ENCODE measurements at regions not wholly inside any gene's neighbourhood (a gene's known extent, or its start where the extent isn't known, plus 50 kb on each side); places are given as distances from the start of the nearest gene placed in this dataset.

GRCh38 chr2:103232865-103233264 is 471.0 kb downstream of the TMEM182 start:
- no peaks in the 10 kb centered on the region for H3K36me3 ChIP-seq (ENCODE audit: insufficient read depth, low read depth, low read length)
- H3K27ac ChIP-seq (ENCODE audit: low read length) = no peak overlapping the region
- H3K27me3 ChIP-seq (ENCODE audit: insufficient read depth, low read length) = no peaks in the 10 kb centered on the region
- H3K9ac ChIP-seq (ENCODE audit: low read depth, low read length) = no peak overlapping the region
- no peaks in the 10 kb centered on the region for H3K4me1 ChIP-seq (ENCODE audit: insufficient read depth, low read length)
- H3K4me3 ChIP-seq (ENCODE audit: low read length) = no peak overlapping the region
- H3K9me3 ChIP-seq (ENCODE audit: insufficient read depth, low read depth, low read length) = no peaks in the 10 kb centered on the region

- Histone ChIP-seq H3K4me1 (ENCODE audit: insufficient read depth, low read length) (no peaks in the 10 kb centered on the region), H3K27me3 (ENCODE audit: insufficient read depth, low read length) (no peaks in the 10 kb centered on the region), H3K27ac (ENCODE audit: low read length) (no peak overlapping the region), H3K36me3 (ENCODE audit: insufficient read depth, low read depth, low read length) (no peaks in the 10 kb centered on the region), H3K9me3 (ENCODE audit: insufficient read depth, low read depth, low read length) (no peaks in the 10 kb centered on the region), H3K9ac (ENCODE audit: low read depth, low read length) (no peak overlapping the region), H3K4me3 (ENCODE audit: low read length) (no peak overlapping the region)
Observed at GRCh38 chr2:103233691-103234090, 471.9 kb downstream of the TMEM182 start.

GRCh38 chr2:103235283-103235682 is 473.5 kb downstream of the TMEM182 start:
- no peak overlapping the region for H3K9ac ChIP-seq (ENCODE audit: low read depth, low read length)
- no peaks in the 10 kb centered on the region for H3K27me3 ChIP-seq (ENCODE audit: insufficient read depth, low read length)
- H3K4me3 ChIP-seq (ENCODE audit: low read length) = no peak overlapping the region
- no peak overlapping the region for H3K27ac ChIP-seq (ENCODE audit: low read length)
- no peaks in the 10 kb centered on the region for H3K4me1 ChIP-seq (ENCODE audit: insufficient read depth, low read length)
- no peaks in the 10 kb centered on the region for H3K36me3 ChIP-seq (ENCODE audit: insufficient read depth, low read depth, low read length)
- no peaks in the 10 kb centered on the region for H3K9me3 ChIP-seq (ENCODE audit: insufficient read depth, low read depth, low read length)

GRCh38 chr2:103249462-103249861 is 487.6 kb downstream of the TMEM182 start:
- H3K4me3 ChIP-seq (ENCODE audit: low read length) = no peak overlapping the region
- H3K9me3 ChIP-seq (ENCODE audit: insufficient read depth, low read depth, low read length) = no peaks in the 10 kb centered on the region
- no peak overlapping the region for H3K9ac ChIP-seq (ENCODE audit: low read depth, low read length)
- no peaks in the 10 kb centered on the region for H3K4me1 ChIP-seq (ENCODE audit: insufficient read depth, low read length)
- H3K36me3 ChIP-seq (ENCODE audit: insufficient read depth, low read depth, low read length) = no peaks in the 10 kb centered on the region
- H3K27me3 ChIP-seq (ENCODE audit: insufficient read depth, low read length) = no peaks in the 10 kb centered on the region
- no peak overlapping the region for H3K27ac ChIP-seq (ENCODE audit: low read length)

GRCh38 chr2:103252781-103253180 is 490.9 kb downstream of the TMEM182 start:
- H3K9me3 ChIP-seq (ENCODE audit: insufficient read depth, low read depth, low read length) = no peaks in the 10 kb centered on the region
- H3K9ac ChIP-seq (ENCODE audit: low read depth, low read length) = no peak overlapping the region

GRCh38 chr2:103254611-103255010 is 492.8 kb downstream of the TMEM182 start:
- Histone ChIP-seq H3K4me1 (ENCODE audit: insufficient read depth, low read length) (no peaks in the 10 kb centered on the region), H3K27me3 (ENCODE audit: insufficient read depth, low read length) (no peaks in the 10 kb centered on the region), H3K4me3 (ENCODE audit: low read length) (no peak overlapping the region), H3K9ac (ENCODE audit: low read depth, low read length) (no peak overlapping the region), H3K9me3 (ENCODE audit: insufficient read depth, low read depth, low read length) (no peaks in the 10 kb centered on the region), H3K27ac (ENCODE audit: low read length) (no peak overlapping the region), H3K36me3 (ENCODE audit: insufficient read depth, low read depth, low read length) (no peaks in the 10 kb centered on the region)

More at GRCh38 chr2:103252781-103253180, 490.9 kb downstream of the TMEM182 start:
- Histone ChIP-seq H3K27ac (ENCODE audit: low read length) (no peak overlapping the region), H3K27me3 (ENCODE audit: insufficient read depth, low read length) (no peaks in the 10 kb centered on the region), H3K36me3 (ENCODE audit: insufficient read depth, low read depth, low read length) (no peaks in the 10 kb centered on the region), H3K4me3 (ENCODE audit: low read length) (no peak overlapping the region), H3K4me1 (ENCODE audit: insufficient read depth, low read length) (no peaks in the 10 kb centered on the region)

GRCh38 chr2:103264058-103264768 is 502.4 kb downstream of the TMEM182 start:
- no peaks in the 10 kb centered on the region for H3K27me3 ChIP-seq (ENCODE audit: insufficient read depth, low read length)
- no peaks in the 10 kb centered on the region for H3K36me3 ChIP-seq (ENCODE audit: insufficient read depth, low read depth, low read length)
- H3K9me3 ChIP-seq (ENCODE audit: insufficient read depth, low read depth, low read length) = no peaks in the 10 kb centered on the region
- no peak overlapping the region for H3K4me3 ChIP-seq (ENCODE audit: low read length)
- no peak overlapping the region for H3K9ac ChIP-seq (ENCODE audit: low read depth, low read length)
- no peak overlapping the region for H3K27ac ChIP-seq (ENCODE audit: low read length)
- peaks cover 5% of the 10 kb centered on the region; the same call in 1 of the 2 replicates for H3K4me1 ChIP-seq (ENCODE audit: insufficient read depth, low read length)

GRCh38 chr2:103265521-103265920 is 503.7 kb downstream of the TMEM182 start:
- Histone ChIP-seq H3K4me3 (ENCODE audit: low read length) (no peak overlapping the region), H3K36me3 (ENCODE audit: insufficient read depth, low read depth, low read length) (no peaks in the 10 kb centered on the region), H3K27ac (ENCODE audit: low read length) (no peak overlapping the region), H3K27me3 (ENCODE audit: insufficient read depth, low read length) (no peaks in the 10 kb centered on the region), H3K9me3 (ENCODE audit: insufficient read depth, low read depth, low read length) (no peaks in the 10 kb centered on the region), H3K9ac (ENCODE audit: low read depth, low read length) (no peak overlapping the region), H3K4me1 (ENCODE audit: insufficient read depth, low read length) (peaks cover 5% of the 10 kb centered on the region; the same call in 1 of the 2 replicates)

- Histone ChIP-seq H3K9me3 (ENCODE audit: insufficient read depth, low read depth, low read length) (peaks cover 14% of the 10 kb centered on the region), H3K27ac (ENCODE audit: low read length) (no peak overlapping the region), H3K4me1 (ENCODE audit: insufficient read depth, low read length) (peaks cover 5% of the 10 kb centered on the region; the same call in 1 of the 2 replicates), H3K9ac (ENCODE audit: low read depth, low read length) (no peak overlapping the region), H3K27me3 (ENCODE audit: insufficient read depth, low read length) (no peaks in the 10 kb centered on the region), H3K36me3 (ENCODE audit: insufficient read depth, low read depth, low read length) (no peaks in the 10 kb centered on the region), H3K4me3 (ENCODE audit: low read length) (no peak overlapping the region)
Observed at GRCh38 chr2:103268841-103269498, 507.1 kb downstream of the TMEM182 start.

- H3K4me3 ChIP-seq (ENCODE audit: low read length) = no peak overlapping the region
- H3K27me3 ChIP-seq (ENCODE audit: insufficient read depth, low read length) = no peaks in the 10 kb centered on the region
- H3K36me3 ChIP-seq (ENCODE audit: insufficient read depth, low read depth, low read length) = no peaks in the 10 kb centered on the region
- no peak overlapping the region for H3K9ac ChIP-seq (ENCODE audit: low read depth, low read length)
- H3K4me1 ChIP-seq (ENCODE audit: insufficient read depth, low read length) = no peaks in the 10 kb centered on the region
- H3K9me3 ChIP-seq (ENCODE audit: insufficient read depth, low read depth, low read length) = peaks cover 17% of the 10 kb centered on the region
- no peak overlapping the region for H3K27ac ChIP-seq (ENCODE audit: low read length)
Observed at GRCh38 chr2:103276869-103277268, 515.0 kb downstream of the TMEM182 start.

- Histone ChIP-seq H3K36me3 (ENCODE audit: insufficient read depth, low read depth, low read length) (no peaks in the 10 kb centered on the region), H3K27ac (ENCODE audit: low read length) (no peak overlapping the region), H3K4me1 (ENCODE audit: insufficient read depth, low read length) (peaks cover 12% of the 10 kb centered on the region), H3K4me3 (ENCODE audit: low read length) (no peak overlapping the region), H3K27me3 (ENCODE audit: insufficient read depth, low read length) (no peaks in the 10 kb centered on the region), H3K9ac (ENCODE audit: low read depth, low read length) (no peak overlapping the region), H3K9me3 (ENCODE audit: insufficient read depth, low read depth, low read length) (no peaks in the 10 kb centered on the region)
Observed at GRCh38 chr2:103284750-103285149, 522.9 kb downstream of the TMEM182 start.

- Histone ChIP-seq H3K36me3 (ENCODE audit: insufficient read depth, low read depth, low read length) (no peaks in the 10 kb centered on the region), H3K9me3 (ENCODE audit: insufficient read depth, low read depth, low read length) (no peaks in the 10 kb centered on the region), H3K9ac (ENCODE audit: low read depth, low read length) (no peak overlapping the region), H3K4me3 (ENCODE audit: low read length) (no peak overlapping the region), H3K27me3 (ENCODE audit: insufficient read depth, low read length) (no peaks in the 10 kb centered on the region), H3K27ac (ENCODE audit: low read length) (no peak overlapping the region), H3K4me1 (ENCODE audit: insufficient read depth, low read length) (peaks cover 12% of the 10 kb centered on the region)
Observed at GRCh38 chr2:103285354-103285753, 523.5 kb downstream of the TMEM182 start.
